ENCODE measurements at regions not wholly inside any gene's neighbourhood (a gene's known extent, or its start where the extent isn't known, plus 50 kb on each side); places are given as distances from the start of the nearest gene placed in this dataset.

DNA sequence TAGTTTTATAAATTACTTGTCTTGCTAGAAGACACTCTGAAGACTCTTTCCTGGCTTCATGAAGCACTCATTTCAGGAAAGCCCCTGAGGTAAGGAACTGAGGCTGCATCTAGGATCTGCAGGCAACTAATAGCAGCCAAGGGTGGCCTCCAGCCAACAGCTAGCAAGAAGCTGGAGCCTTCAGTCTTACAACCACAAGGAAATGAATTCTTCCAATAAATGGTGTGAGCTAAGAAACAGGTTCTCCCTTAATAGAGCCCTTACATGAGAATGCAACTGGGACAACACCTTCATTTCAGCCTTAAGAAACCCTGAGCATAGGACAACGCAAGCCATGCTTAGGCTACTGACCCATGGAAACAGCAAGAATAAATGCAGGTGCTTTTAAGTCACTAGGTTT, 254.6 kb upstream of the RBBP8 start:
- Histone ChIP-seq H3K9me3 (replicated peaks; ENCODE audit: insufficient read depth, low read length) (no peaks in the 10 kb centered on the region), H3K4me3 (ENCODE audit: low read length) (no peak overlapping the region), H3K4me2 (ENCODE audit: low read depth, low read length) (no peak overlapping the region), H3K36me3 (replicated peaks; ENCODE audit: insufficient read depth, low read length) (no peaks in the 10 kb centered on the region), H3F3A (ENCODE audit: insufficient read depth, low read length) (no peaks in the 10 kb centered on the region), H2AFZ (ENCODE audit: low read length) (no peak overlapping the region), H4K20me1 (ENCODE audit: insufficient read depth, low read length) (no peaks in the 10 kb centered on the region), H3K27ac (ENCODE audit: low read length) (no peak overlapping the region), H3K79me2 (ENCODE audit: low read length) (no peaks in the 10 kb centered on the region), H3K27me3 (replicated peaks; ENCODE audit: insufficient read depth, low read length) (no peaks in the 10 kb centered on the region), H3K9ac (ENCODE audit: low read length) (no peak overlapping the region), H3K4me1 (ENCODE audit: low read length) (no peaks in the 10 kb centered on the region), H3K9me2 (replicated peaks; ENCODE audit: insufficient read depth, low read length) (no peaks in the 10 kb centered on the region)
- TF ChIP-seq EZH2phosphoT487 (IDR thresholded peaks at IDR 0.05; ENCODE audit: low read length) (no peak), EZH2 (optimal IDR thresholded peaks at IDR 0.05; ENCODE audit: low read depth, low read length) (no peak)
- TF ChIP-seq, protein P1, sequence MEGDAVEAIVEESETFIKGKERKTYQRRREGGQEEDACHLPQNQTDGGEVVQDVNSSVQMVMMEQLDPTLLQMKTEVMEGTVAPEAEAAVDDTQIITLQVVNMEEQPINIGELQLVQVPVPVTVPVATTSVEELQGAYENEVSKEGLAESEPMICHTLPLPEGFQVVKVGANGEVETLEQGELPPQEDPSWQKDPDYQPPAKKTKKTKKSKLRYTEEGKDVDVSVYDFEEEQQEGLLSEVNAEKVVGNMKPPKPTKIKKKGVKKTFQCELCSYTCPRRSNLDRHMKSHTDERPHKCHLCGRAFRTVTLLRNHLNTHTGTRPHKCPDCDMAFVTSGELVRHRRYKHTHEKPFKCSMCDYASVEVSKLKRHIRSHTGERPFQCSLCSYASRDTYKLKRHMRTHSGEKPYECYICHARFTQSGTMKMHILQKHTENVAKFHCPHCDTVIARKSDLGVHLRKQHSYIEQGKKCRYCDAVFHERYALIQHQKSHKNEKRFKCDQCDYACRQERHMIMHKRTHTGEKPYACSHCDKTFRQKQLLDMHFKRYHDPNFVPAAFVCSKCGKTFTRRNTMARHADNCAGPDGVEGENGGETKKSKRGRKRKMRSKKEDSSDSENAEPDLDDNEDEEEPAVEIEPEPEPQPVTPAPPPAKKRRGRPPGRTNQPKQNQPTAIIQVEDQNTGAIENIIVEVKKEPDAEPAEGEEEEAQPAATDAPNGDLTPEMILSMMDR (IDR thresholded peaks at IDR 0.05; ENCODE audit: low read length) = no peak
- DNase-seq = no peak

DNA sequence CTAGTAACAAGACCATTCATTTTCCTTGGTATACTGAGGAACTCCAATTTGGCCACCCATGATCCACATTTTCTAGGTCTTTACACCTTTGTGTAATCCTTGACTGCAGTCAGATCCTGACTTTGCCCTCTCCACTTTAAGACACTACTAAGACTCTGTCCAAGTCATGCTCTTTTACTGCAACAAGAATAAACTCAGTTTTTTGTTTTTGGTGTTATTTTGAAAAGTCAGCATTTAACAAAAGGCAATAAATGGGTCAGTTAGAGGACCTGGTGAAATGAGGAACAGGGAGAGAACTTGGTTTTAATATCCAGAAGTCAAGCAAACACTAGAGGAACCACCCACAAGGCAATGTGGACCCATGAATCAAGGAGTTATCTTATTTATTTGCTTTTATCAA, 252.2 kb upstream of the RBBP8 start:
- no peaks in the 10 kb centered on the region for H3K9me2 ChIP-seq (replicated peaks; ENCODE audit: insufficient read depth, low read length)
- H3K9me3 ChIP-seq (replicated peaks; ENCODE audit: insufficient read depth, low read length) = no peaks in the 10 kb centered on the region
- H3K36me3 ChIP-seq (replicated peaks; ENCODE audit: insufficient read depth, low read length) = no peaks in the 10 kb centered on the region
- H3F3A ChIP-seq (ENCODE audit: insufficient read depth, low read length) = no peaks in the 10 kb centered on the region
- H3K27me3 ChIP-seq (replicated peaks; ENCODE audit: insufficient read depth, low read length) = no peaks in the 10 kb centered on the region
- H3K79me2 ChIP-seq (ENCODE audit: low read length) = no peaks in the 10 kb centered on the region
- DNase-seq = no peak
- TF ChIP-seq EZH2 (optimal IDR thresholded peaks at IDR 0.05; ENCODE audit: low read depth, low read length) (no peak), EZH2phosphoT487 (IDR thresholded peaks at IDR 0.05; ENCODE audit: low read length) (no peak)
- TF ChIP-seq, protein P1 (IDR thresholded peaks at IDR 0.05; ENCODE audit: low read length) = no peak
- no peak overlapping the region for H3K9ac ChIP-seq (ENCODE audit: low read length)
- no peak overlapping the region for H3K27ac ChIP-seq (ENCODE audit: low read length)
- H2AFZ ChIP-seq (ENCODE audit: low read length) = no peak overlapping the region
- no peaks in the 10 kb centered on the region for H4K20me1 ChIP-seq (ENCODE audit: insufficient read depth, low read length)
- H3K4me3 ChIP-seq (ENCODE audit: low read length) = no peak overlapping the region
- H3K4me2 ChIP-seq (ENCODE audit: low read depth, low read length) = no peak overlapping the region
- H3K4me1 ChIP-seq (ENCODE audit: low read length) = no peaks in the 10 kb centered on the region

GRCh38 chr18:22681908-22682307, 251.2 kb upstream of the RBBP8 start:
- no peak for DNase-seq
- no peaks in the 10 kb centered on the region for H3K4me1 ChIP-seq (ENCODE audit: low read length)
- no peak overlapping the region for H2AFZ ChIP-seq (ENCODE audit: low read length)
- TF ChIP-seq, protein P1 (IDR thresholded peaks at IDR 0.05; ENCODE audit: low read length) = no peak
- TF ChIP-seq EZH2phosphoT487 (IDR thresholded peaks at IDR 0.05; ENCODE audit: low read length) (no peak), EZH2 (optimal IDR thresholded peaks at IDR 0.05; ENCODE audit: low read depth, low read length) (no peak)
- H3F3A ChIP-seq (ENCODE audit: insufficient read depth, low read length) = no peaks in the 10 kb centered on the region
- no peak overlapping the region for H3K9ac ChIP-seq (ENCODE audit: low read length)
- H3K4me2 ChIP-seq (ENCODE audit: low read depth, low read length) = no peak overlapping the region
- no peaks in the 10 kb centered on the region for H3K27me3 ChIP-seq (replicated peaks; ENCODE audit: insufficient read depth, low read length)
- H3K36me3 ChIP-seq (replicated peaks; ENCODE audit: insufficient read depth, low read length) = no peaks in the 10 kb centered on the region
- no peaks in the 10 kb centered on the region for H3K9me2 ChIP-seq (replicated peaks; ENCODE audit: insufficient read depth, low read length)
- H3K79me2 ChIP-seq (ENCODE audit: low read length) = no peaks in the 10 kb centered on the region
- no peaks in the 10 kb centered on the region for H3K9me3 ChIP-seq (replicated peaks; ENCODE audit: insufficient read depth, low read length)
- H3K27ac ChIP-seq (ENCODE audit: low read length) = no peak overlapping the region
- H4K20me1 ChIP-seq (ENCODE audit: insufficient read depth, low read length) = no peaks in the 10 kb centered on the region
- no peak overlapping the region for H3K4me3 ChIP-seq (ENCODE audit: low read length)

Data from MM.1S (cell line).